ENCODE measurements at regions not wholly inside any gene's neighbourhood (a gene's known extent, or its start where the extent isn't known, plus 50 kb on each side); places are given as distances from the start of the nearest gene placed in this dataset.
"Not testable (repeated sequence)": the region's sequence is repeated elsewhere in the genome, so short reads cannot be mapped to it uniquely, and the experiment has no call there.

DNA sequence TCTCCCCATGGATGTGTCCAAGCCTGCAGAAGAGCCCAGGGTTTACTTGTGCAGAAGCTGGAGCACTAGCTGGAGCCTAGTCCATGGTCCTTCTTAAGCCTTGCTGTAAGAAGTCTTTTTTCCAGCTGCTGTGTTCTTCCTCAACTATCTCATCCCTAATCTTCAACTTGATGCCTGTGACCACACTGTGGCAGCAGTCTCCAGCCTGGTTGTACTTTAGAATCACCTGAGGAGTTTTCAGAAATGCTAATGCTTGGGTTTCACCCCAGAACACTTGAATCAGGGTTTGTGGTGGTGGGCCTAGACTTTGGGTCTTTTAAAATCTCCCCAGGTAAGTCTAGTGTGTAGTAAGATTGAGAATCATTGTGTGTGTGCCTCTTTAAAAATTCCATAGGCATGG lies 173.6 kb downstream of the ADCYAP1 start:
- Mint-ChIP-seq H3K27ac (ENCODE audit: unreplicated experiment) (no peak overlapping the region), H3K4me1 (ENCODE audit: low read depth) (no peaks in the 10 kb centered on the region), H3K36me3 (ENCODE audit: low read depth) (no peaks in the 10 kb centered on the region), H3K4me3 (ENCODE audit: unreplicated experiment) (no peak overlapping the region), H3K9me3 (ENCODE audit: low read depth) (no peaks in the 10 kb centered on the region), H3K27me3 (ENCODE audit: low read depth) (peaks cover 5% of the 10 kb centered on the region)
- TF ChIP-seq, protein P1, sequence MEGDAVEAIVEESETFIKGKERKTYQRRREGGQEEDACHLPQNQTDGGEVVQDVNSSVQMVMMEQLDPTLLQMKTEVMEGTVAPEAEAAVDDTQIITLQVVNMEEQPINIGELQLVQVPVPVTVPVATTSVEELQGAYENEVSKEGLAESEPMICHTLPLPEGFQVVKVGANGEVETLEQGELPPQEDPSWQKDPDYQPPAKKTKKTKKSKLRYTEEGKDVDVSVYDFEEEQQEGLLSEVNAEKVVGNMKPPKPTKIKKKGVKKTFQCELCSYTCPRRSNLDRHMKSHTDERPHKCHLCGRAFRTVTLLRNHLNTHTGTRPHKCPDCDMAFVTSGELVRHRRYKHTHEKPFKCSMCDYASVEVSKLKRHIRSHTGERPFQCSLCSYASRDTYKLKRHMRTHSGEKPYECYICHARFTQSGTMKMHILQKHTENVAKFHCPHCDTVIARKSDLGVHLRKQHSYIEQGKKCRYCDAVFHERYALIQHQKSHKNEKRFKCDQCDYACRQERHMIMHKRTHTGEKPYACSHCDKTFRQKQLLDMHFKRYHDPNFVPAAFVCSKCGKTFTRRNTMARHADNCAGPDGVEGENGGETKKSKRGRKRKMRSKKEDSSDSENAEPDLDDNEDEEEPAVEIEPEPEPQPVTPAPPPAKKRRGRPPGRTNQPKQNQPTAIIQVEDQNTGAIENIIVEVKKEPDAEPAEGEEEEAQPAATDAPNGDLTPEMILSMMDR (IDR thresholded peaks at IDR 0.05) = no peak
- no peak for DNase-seq (ENCODE audit: low spot score)

GRCh38 chr18:1083675-1084074 lies 179.0 kb downstream of the ADCYAP1 start:
- H3K27me3 Mint-ChIP-seq (ENCODE audit: low read depth); DNase-seq (ENCODE audit: low spot score); H3K27ac Mint-ChIP-seq (ENCODE audit: unreplicated experiment); H3K4me3 Mint-ChIP-seq (ENCODE audit: unreplicated experiment); H3K4me1 Mint-ChIP-seq (ENCODE audit: low read depth): not testable (repeated sequence)
- peaks cover 11% of the 10 kb centered on the region for H3K36me3 Mint-ChIP-seq (ENCODE audit: low read depth)
- peaks cover 36% of the 10 kb centered on the region for H3K9me3 Mint-ChIP-seq (ENCODE audit: low read depth)

- no peak overlapping the region for H3K27ac Mint-ChIP-seq (ENCODE audit: unreplicated experiment)
- H3K9me3 Mint-ChIP-seq (ENCODE audit: low read depth) = peaks cover 31% of the 10 kb centered on the region
- DNase-seq (ENCODE audit: low spot score) = no peak
- H3K4me3 Mint-ChIP-seq (ENCODE audit: unreplicated experiment) = no peak overlapping the region
- H3K36me3 Mint-ChIP-seq (ENCODE audit: low read depth) = peaks cover 11% of the 10 kb centered on the region
- no peaks in the 10 kb centered on the region for H3K27me3 Mint-ChIP-seq (ENCODE audit: low read depth)
- peaks cover 6% of the 10 kb centered on the region for H3K4me1 Mint-ChIP-seq (ENCODE audit: low read depth)
- TF ChIP-seq, protein P1 (IDR thresholded peaks at IDR 0.05) = no peak
Observed at GRCh38 chr18:1090758-1091157, 186.1 kb downstream of the ADCYAP1 start.

DNA sequence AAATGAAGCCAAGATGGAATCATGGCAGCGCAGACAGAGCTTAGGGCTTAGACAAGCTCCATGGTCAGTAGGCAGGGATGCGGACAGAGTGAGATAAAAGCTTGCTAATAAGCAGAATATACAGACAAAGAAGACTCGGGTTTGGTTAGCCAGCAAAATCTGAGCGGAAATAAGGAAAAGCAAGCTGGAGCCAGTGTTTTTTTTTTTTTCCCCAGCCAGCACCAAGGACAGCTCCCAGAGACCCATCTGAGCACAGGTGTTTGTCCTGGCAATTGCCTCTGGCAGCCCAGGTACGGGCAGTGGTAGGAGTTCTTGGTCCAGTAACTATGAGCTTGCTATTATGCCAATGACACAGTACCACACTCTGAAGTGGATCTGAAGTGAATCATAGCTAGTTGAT lies 187.6 kb downstream of the ADCYAP1 start:
- Mint-ChIP-seq H3K27ac (ENCODE audit: unreplicated experiment) (no peak overlapping the region), H3K9me3 (ENCODE audit: low read depth) (peaks cover 17% of the 10 kb centered on the region), H3K4me1 (ENCODE audit: low read depth) (peaks cover 6% of the 10 kb centered on the region), H3K4me3 (ENCODE audit: unreplicated experiment) (no peak overlapping the region), H3K27me3 (ENCODE audit: low read depth) (no peaks in the 10 kb centered on the region), H3K36me3 (ENCODE audit: low read depth) (peaks cover 8% of the 10 kb centered on the region)
- TF ChIP-seq, protein P1 (IDR thresholded peaks at IDR 0.05) = no peak
- no peak for DNase-seq (ENCODE audit: low spot score)

DNA sequence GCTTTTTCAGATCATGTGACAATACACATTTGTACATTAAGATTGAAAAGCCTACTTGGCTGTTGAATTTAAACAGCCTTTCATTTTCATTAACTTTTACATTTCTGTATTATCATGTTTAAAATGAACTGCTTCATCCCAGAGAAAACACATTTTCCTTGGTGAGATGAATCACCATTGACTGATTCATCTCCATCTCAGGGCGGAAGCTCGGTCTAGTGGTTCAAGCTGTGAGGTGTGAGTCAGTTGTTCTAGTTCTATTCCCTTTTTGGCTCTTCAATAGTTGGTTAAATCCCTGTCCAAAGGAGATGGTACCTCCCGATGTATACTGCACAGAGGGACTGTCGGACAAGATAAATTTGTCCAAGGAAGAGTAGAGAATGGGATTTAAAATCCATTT lies 189.7 kb downstream of the ADCYAP1 start:
- TF ChIP-seq, protein P1 (IDR thresholded peaks at IDR 0.05) = no peak
- Mint-ChIP-seq H3K4me3 (ENCODE audit: unreplicated experiment) (no peak overlapping the region), H3K9me3 (ENCODE audit: low read depth) (no peaks in the 10 kb centered on the region), H3K4me1 (ENCODE audit: low read depth) (peaks cover 6% of the 10 kb centered on the region), H3K27ac (ENCODE audit: unreplicated experiment) (no peak overlapping the region), H3K27me3 (ENCODE audit: low read depth) (no peaks in the 10 kb centered on the region), H3K36me3 (ENCODE audit: low read depth) (no peaks in the 10 kb centered on the region)
- DNase-seq (ENCODE audit: low spot score) = no peak

DNA sequence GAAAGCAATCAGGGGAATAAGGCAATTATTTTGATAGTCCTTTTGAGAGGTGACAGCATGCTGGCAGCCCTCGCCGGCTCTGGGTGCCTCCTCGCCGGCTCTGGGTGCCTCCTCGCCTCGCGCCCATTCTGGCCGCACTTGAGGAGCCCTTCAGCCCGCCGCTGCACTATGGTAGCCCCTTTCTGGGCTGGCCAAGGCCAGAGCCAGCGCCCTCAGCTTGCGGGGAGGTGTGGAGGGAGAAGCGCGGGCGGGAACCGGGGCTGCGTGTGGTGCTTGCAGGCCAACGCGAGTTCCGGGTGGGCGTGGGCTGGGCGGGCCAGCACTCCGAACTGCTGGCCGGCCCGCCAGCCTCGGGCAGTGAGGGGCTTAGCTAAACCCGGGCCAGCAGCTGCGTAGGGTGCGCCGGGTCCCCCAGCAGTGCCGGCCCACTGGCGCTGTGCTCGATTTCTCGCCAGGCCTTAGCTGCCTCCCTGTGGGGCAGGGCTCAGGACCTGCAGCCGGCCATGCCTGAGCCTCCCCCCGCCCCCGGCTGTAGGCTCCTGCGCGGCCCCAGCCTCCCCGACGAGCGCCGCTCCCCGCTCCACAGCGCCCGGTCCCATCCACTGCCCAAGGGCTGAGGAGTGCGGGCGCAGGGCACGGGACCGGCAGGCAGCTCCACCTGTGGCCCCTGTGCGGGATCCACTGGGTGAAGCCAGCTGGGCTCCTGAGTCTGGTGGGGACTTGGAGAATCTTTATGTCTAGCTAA lies 193.5 kb downstream of the ADCYAP1 start:
- not testable (repeated sequence) for H3K9me3 Mint-ChIP-seq (ENCODE audit: low read depth); H3K27ac Mint-ChIP-seq (ENCODE audit: unreplicated experiment); H3K4me1 Mint-ChIP-seq (ENCODE audit: low read depth); H3K27me3 Mint-ChIP-seq (ENCODE audit: low read depth); H3K36me3 Mint-ChIP-seq (ENCODE audit: low read depth); H3K4me3 Mint-ChIP-seq (ENCODE audit: unreplicated experiment)
- peak; percentile 77 for DNase-seq (ENCODE audit: low spot score)
